DND-41 (cell line): ENCODE measurements at regions not wholly inside any gene's neighbourhood (a gene's known extent, or its start where the extent isn't known, plus 50 kb on each side); places are given as distances from the start of the nearest gene placed in this dataset.

Experiments used
- EZH2 ChIP-seq: IDR thresholded peaks from 3 replicates; pipeline ENCODE4 v1.6.1; 2012; ENCODE audit warnings: borderline replicate concordance, low read depth, mild to moderate bottlenecking, moderate library complexity, low read length, inconsistent platforms; ENCODE audit not compliant: severe bottlenecking
- TF ChIP-seq, protein P1 (sequence below): IDR thresholded peaks from 2 replicates; pipeline ENCODE4 v1.5.1; 2012; ENCODE audit warnings: borderline replicate concordance, low read length, moderate library complexity, mild to moderate bottlenecking; ENCODE audit not compliant: poor library complexity, severe bottlenecking; ENCODE audit errors: extremely low read depth

DNA sequence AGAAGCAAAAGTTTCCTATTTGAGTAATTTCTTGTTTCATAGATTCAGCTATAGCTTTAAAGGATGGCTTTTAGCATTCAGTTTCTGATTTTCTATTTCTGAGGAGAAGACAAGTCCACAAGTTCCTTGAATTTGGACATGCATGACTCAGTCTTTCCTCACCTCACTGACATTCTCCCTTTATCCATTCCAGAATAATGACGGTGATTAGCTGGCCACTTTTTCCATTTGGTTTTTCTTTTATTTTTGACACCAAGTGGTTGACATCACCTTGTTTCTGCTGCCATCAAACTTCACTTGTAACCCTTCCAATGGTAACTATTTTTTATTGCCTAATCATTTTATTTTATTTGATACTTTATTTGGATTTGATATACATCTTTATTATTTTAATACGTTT, 404.4 kb upstream of the KCNMB2 start:
- TF ChIP-seq, protein P1, sequence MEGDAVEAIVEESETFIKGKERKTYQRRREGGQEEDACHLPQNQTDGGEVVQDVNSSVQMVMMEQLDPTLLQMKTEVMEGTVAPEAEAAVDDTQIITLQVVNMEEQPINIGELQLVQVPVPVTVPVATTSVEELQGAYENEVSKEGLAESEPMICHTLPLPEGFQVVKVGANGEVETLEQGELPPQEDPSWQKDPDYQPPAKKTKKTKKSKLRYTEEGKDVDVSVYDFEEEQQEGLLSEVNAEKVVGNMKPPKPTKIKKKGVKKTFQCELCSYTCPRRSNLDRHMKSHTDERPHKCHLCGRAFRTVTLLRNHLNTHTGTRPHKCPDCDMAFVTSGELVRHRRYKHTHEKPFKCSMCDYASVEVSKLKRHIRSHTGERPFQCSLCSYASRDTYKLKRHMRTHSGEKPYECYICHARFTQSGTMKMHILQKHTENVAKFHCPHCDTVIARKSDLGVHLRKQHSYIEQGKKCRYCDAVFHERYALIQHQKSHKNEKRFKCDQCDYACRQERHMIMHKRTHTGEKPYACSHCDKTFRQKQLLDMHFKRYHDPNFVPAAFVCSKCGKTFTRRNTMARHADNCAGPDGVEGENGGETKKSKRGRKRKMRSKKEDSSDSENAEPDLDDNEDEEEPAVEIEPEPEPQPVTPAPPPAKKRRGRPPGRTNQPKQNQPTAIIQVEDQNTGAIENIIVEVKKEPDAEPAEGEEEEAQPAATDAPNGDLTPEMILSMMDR: no peak
- no peak for TF ChIP-seq EZH2
